ENCODE measurements at regions not wholly inside any gene's neighbourhood (a gene's known extent, or its start where the extent isn't known, plus 50 kb on each side); places are given as distances from the start of the nearest gene placed in this dataset.
A peak's percentile ranks its signal among the peaks of the same experiment; 100 is the strongest.
"Not testable (repeated sequence)": the region's sequence is repeated elsewhere in the genome, so short reads cannot be mapped to it uniquely, and the experiment has no call there.

DNA sequence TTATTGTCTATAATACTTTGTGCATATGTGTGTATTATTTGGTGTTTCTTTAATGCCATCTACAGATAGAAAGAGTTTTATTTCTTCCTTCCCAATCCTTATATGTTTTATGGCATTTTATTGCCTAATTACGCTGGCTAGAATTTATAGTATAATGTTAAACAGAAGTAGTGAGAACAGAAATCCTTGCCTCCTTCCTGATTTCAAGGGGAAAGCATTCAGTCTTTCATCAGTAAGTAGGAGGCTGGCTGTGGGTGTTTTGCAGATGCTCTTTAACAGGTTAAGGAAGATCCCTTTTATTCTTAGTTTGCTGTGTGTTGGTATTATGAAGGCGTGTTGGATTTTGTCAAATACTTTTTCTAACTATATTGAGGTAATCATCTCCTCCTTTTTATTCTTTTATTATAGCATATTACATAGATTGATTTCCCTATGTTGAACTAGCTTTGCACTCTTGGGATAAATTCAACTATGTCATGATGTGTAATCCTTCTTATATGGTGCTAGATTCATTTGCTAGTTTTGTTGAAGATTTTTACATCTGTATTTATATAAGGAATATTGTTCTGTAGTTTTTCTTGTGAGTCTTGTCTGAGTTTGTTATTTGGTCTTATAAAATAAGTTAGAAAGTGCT lies 204.6 kb downstream of the ANKRD30B start:
- DNase-seq; intact Hi-C loops (cut with DNase I): not testable (repeated sequence)

DNA sequence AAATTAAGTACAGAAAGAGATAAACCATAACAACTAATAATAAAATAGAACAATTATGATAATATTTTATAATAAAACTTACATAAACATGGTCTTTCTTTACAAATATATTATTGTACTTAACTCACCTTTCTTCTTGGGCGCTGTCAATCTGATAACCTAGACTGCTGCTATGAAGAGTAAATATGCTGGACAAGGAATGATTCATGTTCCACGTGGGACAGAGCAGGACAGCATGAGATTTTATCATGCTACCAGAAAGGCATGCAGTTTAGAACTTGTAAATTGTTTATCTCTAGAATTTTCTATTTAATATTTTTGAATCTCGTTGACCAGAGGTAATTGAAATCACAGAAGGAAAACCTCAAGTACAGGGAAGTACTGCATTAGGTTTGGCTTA lies 210.7 kb downstream of the ANKRD30B start:
- DNase-seq = no peak
- intact Hi-C loops (cut with DNase I) = no loop called here

DNA sequence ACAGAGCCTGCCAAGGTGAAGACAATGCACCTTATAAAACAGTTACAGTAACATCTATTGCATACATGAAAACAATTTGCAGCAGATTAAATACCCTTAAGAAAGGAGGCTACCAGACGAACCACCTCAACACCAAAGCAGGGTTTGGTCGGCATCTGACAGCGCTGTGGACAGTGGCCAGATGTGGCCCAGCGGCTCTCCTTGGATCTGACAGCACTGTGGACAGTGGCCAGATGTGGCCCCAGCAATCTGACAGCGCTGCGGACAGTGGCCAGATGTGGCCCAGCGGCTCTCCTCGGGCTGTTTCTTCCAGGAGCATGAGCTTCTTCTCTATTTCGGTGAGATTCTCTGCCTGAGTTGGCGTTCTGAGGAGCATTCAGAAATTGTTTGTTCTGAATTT lies 211.6 kb downstream of the ANKRD30B start:
- DNase-seq = no peak
- intact Hi-C loops (cut with DNase I) = no loop called here

DNA sequence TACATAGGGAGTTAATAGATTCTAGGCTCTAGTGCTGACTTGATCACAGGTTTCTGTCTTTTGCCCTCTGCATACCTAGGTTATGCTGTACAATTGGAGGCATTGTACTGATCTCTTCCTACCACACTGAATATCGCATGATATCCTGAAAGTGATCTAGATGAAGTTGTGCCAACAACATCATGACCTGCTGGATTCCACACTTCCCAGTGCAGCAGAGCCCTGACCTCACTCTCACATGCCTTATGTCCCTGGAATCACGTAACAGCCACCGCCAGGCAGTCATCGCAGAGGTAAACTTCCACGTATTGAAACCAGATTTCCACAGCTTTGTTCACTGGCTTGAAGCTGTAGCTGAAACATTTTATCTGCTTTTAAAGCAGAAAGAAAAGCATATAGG lies 214.0 kb downstream of the ANKRD30B start:
- no peak for DNase-seq
- intact Hi-C loops (cut with DNase I) = no loop called here

DNA sequence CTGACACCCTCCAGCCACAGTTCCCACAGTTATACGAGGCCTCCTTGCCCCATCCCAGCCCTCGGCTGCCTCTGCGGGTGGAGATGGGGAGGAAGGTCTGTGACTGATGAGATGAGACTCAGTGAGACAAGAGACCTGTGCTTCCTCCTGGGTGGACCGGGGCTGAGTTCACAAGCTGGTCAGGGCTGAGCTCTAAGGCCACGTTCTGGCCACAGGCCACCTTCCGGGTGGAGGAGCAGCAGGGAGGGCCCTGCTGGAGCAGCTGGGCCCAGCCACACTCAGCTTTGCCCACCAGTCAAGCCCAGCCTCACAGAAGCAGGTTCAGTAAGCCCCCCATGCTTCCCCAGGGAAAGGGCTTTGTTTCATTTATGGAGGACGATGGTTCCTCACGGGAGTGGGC lies 214.7 kb downstream of the ANKRD30B start:
- DNase-seq = no peak
- intact Hi-C loops (cut with DNase I) = no loop called here

DNA sequence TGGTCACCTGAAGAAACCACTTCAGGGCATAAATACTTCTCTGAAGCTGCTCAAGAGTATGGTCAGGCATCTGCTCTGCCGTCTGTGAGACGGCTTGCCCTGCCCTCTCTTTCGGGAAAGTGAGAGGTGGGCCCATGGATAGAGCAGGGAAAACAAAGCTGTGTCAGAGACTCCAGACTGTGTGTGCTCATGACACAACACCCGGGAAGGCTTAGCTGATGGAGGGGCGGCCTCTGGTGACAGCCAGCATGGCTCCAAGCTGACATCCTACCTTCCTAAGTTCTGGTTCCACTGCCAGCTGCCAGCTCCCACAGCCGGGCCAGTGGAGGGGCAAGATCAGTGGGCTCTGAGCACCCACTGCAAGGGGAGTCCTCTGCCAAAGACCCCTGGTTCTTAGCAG lies 215.3 kb downstream of the ANKRD30B start:
- DNase-seq = no peak
- intact Hi-C loops (cut with DNase I) = no loop called here

DNA sequence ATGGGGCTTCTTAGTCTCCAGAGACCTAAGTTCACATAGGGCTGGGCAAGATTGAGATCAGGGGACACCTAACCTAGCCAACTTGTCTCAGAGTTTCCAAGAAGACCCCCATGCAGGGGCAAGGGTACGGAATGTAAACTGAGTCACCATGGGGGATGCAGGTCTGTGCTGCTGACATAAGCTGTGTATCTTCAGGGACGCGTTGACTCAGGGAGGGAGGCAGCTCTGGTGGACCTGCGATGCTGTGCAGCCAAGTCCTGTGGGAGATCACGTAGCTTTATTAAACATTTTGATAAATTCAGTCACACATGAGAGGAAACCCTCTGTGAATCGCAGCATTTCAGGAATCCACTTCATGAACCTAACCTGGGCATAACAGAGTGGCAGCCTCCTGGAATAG lies 216.0 kb downstream of the ANKRD30B start:
- DNase-seq = no peak
- intact Hi-C loops (cut with DNase I) = no loop called here

DNA sequence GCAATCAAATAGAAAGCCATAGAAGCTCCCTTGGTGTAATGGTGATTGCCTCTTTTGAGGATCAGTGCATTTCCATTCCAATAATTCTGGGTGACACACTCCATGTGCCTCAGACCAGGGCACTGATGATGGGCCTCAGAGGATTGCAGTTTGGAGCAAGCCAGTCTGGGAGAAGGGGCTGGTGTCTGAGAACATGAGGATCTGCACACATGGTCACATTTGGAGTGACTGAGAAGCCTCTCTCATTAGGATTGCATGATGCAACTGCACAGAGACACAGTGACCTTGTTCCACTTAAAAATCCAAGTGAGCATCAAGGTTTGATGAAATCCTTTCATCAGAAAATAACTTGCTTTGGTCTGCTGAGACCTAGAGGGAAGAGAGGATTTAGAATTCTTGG lies 216.4 kb downstream of the ANKRD30B start:
- intact Hi-C loops (cut with DNase I) = no loop called here

DNA sequence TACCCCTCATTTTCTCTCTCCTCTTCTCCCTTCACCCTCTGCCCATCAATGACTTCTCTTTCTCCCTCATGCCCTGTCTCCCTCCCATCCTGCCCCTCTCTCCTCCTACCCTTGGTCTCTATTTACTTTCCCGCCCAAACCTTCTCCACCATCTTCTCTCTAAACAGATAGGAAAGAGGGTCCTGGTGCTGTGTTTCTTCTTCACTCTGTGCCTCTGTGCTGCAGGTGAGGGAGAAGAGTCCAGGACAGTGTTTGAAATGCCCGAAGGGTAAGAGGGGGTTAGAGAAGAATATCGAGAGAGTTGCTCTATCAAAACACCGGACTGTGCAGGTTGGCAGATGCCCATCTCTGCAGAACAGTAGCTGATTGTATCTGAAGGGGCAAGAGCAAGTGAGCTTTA lies 217.0 kb downstream of the ANKRD30B start:
- DNase-seq; intact Hi-C loops (cut with DNase I): not testable (repeated sequence)

More for the DNA sequence above, 216.4 kb downstream of the ANKRD30B start:
- no peak for DNase-seq

DNA sequence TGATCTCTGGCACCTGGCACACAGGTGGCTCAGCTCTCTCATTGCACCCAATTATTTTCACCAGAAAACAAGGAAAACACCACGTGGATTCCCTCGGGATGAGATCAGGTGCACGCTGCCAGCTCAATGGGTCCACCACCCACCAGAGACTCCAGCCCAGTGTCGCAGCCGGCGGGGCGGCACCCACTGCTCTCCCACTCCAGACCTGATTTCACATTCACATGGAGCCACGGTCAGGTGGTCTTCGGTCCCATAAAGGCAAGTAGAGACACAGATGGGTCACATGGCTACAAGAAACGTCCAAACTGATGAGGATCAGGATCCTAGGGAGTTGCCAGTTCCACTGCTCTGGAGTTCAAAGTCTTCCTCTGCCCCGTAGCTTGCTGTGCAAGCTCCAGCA lies 217.6 kb downstream of the ANKRD30B start:
- DNase-seq = no peak
- intact Hi-C loops (cut with DNase I) = no loop called here

DNA sequence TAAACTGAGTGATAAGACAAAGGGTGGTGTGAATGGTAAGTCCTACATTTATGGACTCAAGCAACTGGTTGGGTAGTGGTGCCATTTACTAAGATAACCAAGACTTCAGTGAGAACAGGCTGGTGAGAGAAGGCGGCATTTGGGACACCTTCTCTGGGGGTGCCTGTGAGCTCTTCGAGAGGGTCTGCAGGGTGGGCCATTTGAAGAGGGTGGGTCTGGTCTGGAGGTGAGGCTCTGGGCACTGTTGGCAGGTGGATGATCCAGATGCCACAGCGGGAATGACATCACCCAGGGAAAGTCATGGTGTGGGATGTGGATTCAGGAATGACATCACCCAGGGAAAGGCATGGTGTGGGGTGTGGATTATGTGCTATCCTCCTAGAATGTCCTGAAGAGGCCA lies 219.3 kb downstream of the ANKRD30B start:
- intact Hi-C loops (cut with DNase I); DNase-seq: not testable (repeated sequence)

DNA sequence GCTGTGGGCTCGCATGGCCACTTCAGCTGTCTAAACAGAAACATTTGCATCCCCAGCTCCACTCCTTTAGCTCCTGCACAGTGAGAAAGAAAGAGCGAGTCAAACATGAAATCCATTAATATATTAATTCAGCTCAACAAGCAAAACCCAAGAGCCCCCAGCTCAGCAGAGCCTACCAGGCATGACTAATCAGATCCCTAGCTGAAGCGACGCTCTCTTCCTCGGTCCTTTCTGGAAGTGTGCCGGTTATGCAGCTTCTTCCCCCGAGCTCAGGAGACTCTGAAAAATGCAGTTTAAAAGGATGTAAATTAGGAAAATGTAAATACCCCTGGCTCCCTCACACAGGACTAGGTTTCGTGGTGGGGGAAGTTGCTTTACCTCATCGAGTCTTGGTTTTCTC lies 221.5 kb downstream of the ANKRD30B start:
- intact Hi-C loops (cut with DNase I) = no loop called here
- DNase-seq = no peak

DNA sequence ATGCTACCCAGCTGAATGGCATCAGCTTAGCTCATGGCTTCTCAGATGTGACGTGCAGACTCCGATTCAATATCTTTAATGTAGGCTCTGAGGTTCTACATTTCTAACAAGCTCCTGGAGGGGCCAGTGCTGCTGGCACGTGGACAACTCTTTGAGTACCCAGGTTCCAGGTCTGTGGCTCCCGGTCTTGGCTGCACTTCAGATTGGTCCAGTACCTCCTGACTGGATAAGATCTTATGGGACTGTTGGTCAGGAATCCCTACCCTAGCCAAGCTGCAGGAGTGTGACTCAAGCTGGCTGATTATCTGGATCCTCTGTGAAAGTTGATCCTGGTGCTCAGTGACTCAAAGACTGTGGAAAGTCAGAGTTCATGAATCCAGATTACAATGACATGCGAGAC lies 222.1 kb downstream of the ANKRD30B start:
- intact Hi-C loops (cut with DNase I) = no loop called here

DNA sequence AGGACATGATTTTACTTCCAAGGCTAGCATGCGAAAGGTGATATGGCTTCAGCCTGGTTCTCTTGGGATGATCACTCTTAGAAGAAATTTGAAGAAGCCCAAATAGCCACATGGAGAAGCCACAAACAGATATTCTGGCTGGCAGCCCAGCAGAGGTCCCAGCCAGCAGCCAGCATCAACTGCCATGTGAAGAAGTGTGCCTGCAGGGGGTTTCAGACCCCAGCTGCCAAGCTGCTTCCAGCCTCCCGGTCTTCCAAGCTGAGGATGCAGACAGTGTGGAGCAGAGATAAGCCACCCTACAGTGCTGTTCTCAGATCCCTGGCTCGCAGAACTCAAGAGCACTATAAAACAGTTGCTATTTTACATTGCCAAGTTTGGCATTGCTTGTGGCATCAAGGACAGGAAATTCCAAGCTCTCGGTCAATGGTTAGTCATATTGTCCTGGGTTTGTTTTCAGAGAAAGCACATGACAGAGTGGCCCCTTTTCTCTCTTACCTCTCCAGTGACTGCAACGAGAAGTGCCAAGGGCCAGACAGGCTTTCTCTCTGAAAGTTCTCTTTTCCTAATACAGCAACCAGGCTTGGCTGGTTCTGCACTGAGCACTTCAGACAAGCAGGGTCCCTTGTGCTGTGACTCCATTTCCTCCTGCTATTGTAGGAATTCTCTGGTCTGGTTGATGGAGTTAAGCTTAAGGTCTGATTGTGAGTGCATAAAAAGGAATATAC lies 223.7 kb downstream of the ANKRD30B start:
- DNase-seq = no peak
- intact Hi-C loops (cut with DNase I) = no loop called here

More for the DNA sequence above, 222.1 kb downstream of the ANKRD30B start:
- no peak for DNase-seq

DNA sequence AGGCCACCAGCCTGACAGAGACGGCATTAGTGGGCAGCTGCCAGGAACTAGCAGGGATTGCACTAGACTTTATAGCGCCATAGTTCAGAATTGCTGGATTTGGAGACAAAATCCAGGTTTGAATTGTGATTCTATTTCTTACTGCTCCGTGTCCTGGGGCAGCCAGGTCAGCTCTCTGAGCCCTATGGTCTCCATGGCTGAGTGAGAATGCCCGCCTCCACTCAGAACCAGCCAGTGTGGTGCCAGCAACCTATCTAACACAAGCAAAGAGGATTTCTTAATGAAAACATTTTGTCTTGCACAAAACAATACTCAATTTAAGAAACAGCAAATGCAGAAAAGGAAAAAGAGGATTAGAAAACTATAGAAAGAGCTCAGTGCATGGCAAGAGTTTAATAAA lies 225.4 kb downstream of the ANKRD30B start:
- intact Hi-C loops (cut with DNase I); DNase-seq: not testable (repeated sequence)

DNA sequence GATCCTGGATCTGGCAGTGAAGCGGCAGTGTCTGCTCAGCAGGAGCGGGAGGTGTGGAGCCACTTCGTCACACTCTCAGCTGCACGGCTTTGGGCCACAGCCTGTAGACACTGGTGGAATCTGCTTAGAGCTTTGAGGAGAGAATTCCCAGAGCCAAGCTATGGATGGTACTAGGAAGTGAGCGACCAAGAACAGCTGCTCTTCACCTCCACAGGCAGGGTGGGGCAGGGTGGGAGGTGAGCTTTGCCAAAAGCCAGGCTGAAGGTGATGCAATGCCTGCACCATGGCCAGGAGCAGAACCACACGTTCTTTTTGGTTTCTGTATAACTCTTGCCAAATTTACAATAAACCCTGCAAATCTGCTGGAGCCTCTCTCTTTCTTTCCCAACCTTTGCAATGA lies 226.1 kb downstream of the ANKRD30B start:
- intact Hi-C loops (cut with DNase I) = no loop called here
- no peak for DNase-seq

DNA sequence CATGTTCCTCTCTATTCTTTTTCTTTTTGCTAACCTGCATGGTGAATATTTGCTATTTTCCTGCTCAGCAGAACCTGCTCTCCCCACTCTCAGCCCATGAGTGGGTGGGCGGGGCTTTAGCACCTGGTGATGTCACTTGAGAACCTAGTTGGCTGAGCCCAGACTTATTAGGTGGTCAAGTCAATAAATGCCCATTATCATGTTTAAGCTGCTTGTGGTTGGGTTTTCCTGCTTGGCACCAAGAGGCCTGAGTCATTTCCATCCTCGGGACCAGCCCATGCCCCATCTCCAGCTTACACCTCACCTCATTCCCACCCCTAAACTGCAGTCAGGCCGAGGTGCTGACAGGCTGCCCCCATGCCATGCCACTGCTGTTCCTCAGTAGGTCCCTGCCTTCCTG lies 226.6 kb downstream of the ANKRD30B start:
- intact Hi-C loops (cut with DNase I) = no loop called here
- DNase-seq = no peak

DNA sequence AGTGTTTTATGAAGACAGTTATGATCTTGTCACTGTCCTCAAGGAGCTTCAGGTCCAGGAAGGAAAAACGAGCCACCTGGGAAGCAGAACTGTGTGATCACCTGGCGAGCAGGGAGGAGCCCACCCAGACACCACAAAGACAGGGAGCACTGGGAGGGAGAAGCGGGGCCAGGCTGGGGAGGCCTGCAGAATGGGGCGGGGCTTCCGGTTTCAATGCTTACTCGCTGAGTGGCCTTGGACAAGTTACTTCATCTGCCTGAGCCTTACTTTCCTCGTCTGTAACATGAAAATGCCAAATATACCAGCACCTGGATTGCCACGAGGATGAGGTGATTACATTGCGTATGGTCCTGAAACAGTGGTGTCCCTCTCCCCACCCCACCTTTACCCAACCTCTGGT lies 227.5 kb downstream of the ANKRD30B start:
- intact Hi-C loops (cut with DNase I) = no loop called here

DNA sequence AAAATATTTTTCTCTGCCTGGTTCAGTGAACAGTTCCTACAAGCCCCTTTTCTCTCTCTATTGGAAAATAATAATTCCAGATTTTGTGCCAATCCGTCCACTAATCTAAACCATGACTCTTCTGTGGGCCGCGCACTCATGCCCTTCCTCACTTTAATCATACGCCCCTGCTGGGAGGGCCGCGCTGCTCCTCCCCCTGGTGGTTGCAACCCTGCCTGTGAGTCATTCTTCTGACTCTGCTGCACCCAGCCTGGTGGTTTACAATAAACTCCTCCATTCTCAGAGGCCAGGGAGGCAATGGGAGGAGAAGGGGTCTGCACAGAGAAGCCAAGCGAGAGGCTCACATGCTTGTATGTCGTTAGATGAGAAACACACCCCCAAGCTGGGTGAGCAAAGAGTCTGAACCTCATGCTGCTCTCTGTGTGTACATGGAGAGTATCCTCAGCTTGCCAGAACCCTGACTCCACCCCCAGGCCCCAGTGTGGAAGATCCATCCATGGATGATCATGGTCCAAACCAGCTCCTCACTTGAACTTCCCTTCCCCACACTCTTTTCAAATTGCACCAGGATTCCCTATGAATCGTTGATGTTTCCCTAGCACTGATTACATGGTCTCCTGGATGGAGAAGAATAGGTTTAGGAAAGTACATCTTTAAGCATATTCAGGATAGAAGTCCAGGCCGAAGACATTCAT lies 228.9 kb downstream of the ANKRD30B start:
- DNase-seq = no peak
- intact Hi-C loops (cut with DNase I) = no loop called here

More for the DNA sequence above, 227.5 kb downstream of the ANKRD30B start:
- DNase-seq = no peak

DNA sequence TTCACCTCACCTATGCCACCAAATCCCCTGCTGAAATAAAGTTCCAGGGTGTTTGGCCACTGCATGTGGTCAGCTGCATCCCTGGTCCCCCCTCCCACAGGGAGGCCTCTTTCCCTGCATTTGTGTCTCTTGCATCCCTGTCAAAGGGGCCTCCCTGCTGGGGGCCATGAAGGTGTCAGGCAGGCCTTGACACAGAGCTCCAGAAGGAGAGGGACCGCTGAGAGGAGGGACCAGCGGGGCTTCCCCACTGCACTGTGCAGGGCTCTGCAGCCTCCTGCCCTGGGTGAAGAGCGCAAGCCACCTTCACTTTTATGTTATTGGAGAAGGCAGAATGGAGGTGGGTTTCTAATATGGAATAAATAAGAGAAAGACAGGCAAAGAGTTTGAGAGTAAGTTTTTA lies 230.2 kb downstream of the ANKRD30B start:
- intact Hi-C loops (cut with DNase I) = no loop called here
- peak in 1 of 10 donors; percentile 64 for DNase-seq

DNA sequence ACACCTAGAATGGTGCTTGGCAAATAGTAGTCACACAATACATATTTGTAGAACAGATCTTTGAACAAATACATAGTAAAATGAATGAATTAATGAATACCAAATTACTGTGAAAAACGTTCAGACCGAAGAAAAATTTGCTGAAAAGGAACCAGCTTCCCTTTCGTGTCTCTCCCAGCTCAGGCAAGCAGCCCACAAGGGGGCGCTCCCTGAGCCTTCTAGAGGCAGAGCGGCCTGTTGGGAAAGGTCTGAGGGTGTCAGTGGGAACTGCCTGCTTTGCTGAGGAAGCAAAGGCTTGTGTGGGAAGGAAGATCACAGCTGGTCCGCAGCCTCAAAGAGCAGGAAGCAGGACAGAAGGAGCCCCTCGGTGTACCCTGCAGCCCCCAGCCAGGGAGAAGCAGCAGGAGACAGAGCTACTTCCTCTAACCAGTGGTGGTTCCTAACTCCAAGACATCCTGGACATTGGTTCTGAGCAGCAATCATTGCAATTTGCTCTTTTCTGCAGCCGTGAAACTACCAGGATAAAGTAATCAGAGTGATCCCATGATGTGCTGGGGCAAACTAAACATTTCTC lies 231.1 kb downstream of the ANKRD30B start:
- intact Hi-C loops (cut with DNase I) = no loop called here
- peak in 5 of 10 donors; percentile 29 to 76 (median 53) for DNase-seq

Data from posterior cingulate gyrus (tissue), 11 donors.